CD14-positive monocyte (primary cell): ENCODE measurements at regions not wholly inside any gene's neighbourhood (a gene's known extent, or its start where the extent isn't known, plus 50 kb on each side); places are given as distances from the start of the nearest gene placed in this dataset.

Experiments
- DNase-seq, 3 donors: peaks; one replicate each; pipeline ENCODE4 v3.0.0-alpha.2; 2011 to 2022
- H2AFZ ChIP-seq: 2 replicates; pipeline ENCODE4 v1.6.0; 2012; ENCODE audit warnings: mild to moderate bottlenecking, low read depth, low read length, inconsistent platforms; ENCODE audit not compliant: insufficient read depth, poor library complexity, severe bottlenecking
- H3K27ac ChIP-seq, 2 donors: 1 replicate in 1 of 2; 2 replicates in 1 of 2; pipeline ENCODE4 v1.5.1; 2012 to 2013; ENCODE audit warnings: low read length in 2 of 2, control low read depth in 1 of 2, inconsistent platforms in 1 of 2, low read depth in 1 of 2, mild to moderate bottlenecking in 1 of 2
- H3K27me3 ChIP-seq, 2 donors: one replicate each; pipeline versions ENCODE4 v1.6.0 to v1.6.1; 2011 to 2013; ENCODE audit warnings: low read length in 2 of 2; ENCODE audit not compliant: control insufficient read depth in 2 of 2, insufficient read depth in 2 of 2
- H3K36me3 ChIP-seq, 2 donors: replicated peaks in 1 of 2; 1 replicate in 1 of 2; 2 replicates in 1 of 2; pipeline versions ENCODE4 v1.5.1 to v1.6.1; 2012 to 2013; ENCODE audit warnings: low read length in 2 of 2, control low read depth in 1 of 2, inconsistent platforms in 1 of 2, mild to moderate bottlenecking in 1 of 2; ENCODE audit not compliant: insufficient read depth in 2 of 2, control insufficient read depth in 1 of 2
- H3K4me1 ChIP-seq, 2 donors: 1 replicate in 1 of 2; 2 replicates in 1 of 2; pipeline versions ENCODE4 v1.5.1 to v1.6.1; 2012 to 2013; ENCODE audit warnings: low read length in 2 of 2, control low read depth in 1 of 2, inconsistent platforms in 1 of 2, mild to moderate bottlenecking in 1 of 2, moderate library complexity in 1 of 2; ENCODE audit not compliant: insufficient read depth in 2 of 2, control insufficient read depth in 1 of 2
- H3K4me2 ChIP-seq: replicated peaks from 2 replicates; pipeline ENCODE3; 2012; ENCODE audit warnings: low read length, moderate library complexity, mild to moderate bottlenecking; ENCODE audit not compliant: poor library complexity, severe bottlenecking; ENCODE audit errors: extremely low read depth
- H3K4me3 ChIP-seq, 3 experiments: fragments of 200-600 bp in 1 of 3; sonication (generic) in 1 of 3; replicated peaks in 1 of 3; 1 replicate in 2 of 3; 2 replicates in 1 of 3; pipeline ENCODE4 v1.5.1; 2011 to 2013; ENCODE audit warnings: low read length in 3 of 3, mild to moderate bottlenecking in 3 of 3, control low read depth in 2 of 3, low read depth in 2 of 3, inconsistent platforms in 1 of 3, moderate library complexity in 1 of 3
- H3K79me2 ChIP-seq: 2 replicates; pipeline ENCODE4 v1.6.0; 2012; ENCODE audit warnings: mild to moderate bottlenecking, control low read depth, inconsistent platforms, low read length, moderate library complexity; ENCODE audit not compliant: insufficient read depth
- H3K9ac ChIP-seq: 2 replicates; pipeline ENCODE4 v1.6.0; 2017; ENCODE audit warnings: low read length, mild to moderate bottlenecking; ENCODE audit not compliant: insufficient read depth, poor library complexity, severe bottlenecking
- H3K9me3 ChIP-seq, 2 donors: replicated peaks in 1 of 2; 1 replicate in 1 of 2; 2 replicates in 1 of 2; pipeline versions ENCODE4 v1.5.1 to v1.6.1; 2012 to 2013; ENCODE audit warnings: low read length in 2 of 2, control low read depth in 1 of 2; ENCODE audit not compliant: control insufficient read depth in 1 of 2, insufficient read depth in 1 of 2
- H4K20me1 ChIP-seq: 2 replicates; pipeline ENCODE4 v1.6.0; 2012; ENCODE audit warnings: mild to moderate bottlenecking, low read length, control low read depth, moderate library complexity; ENCODE audit not compliant: insufficient read depth
- H3K27ac Mint-ChIP-seq, 7 donors: one replicate each; pipeline ENCODE4 v1.8.0; 2020; ENCODE audit warnings: mild to moderate bottlenecking in 7 of 7, mixed read lengths in 7 of 7, moderate library complexity in 6 of 7, inconsistent platforms in 2 of 7
- H3K27me3 Mint-ChIP-seq, 3 donors: one replicate each; pipeline ENCODE4 v1.8.0; 2021 to 2022; ENCODE audit warnings: low read depth in 3 of 3, mild to moderate bottlenecking in 3 of 3, mixed read lengths in 3 of 3, moderate library complexity in 3 of 3, inconsistent platforms in 1 of 3
- H3K36me3 Mint-ChIP-seq, 2 donors: one replicate each; pipeline ENCODE4 v1.8.0; 2020; ENCODE audit warnings: mixed read lengths in 2 of 2, inconsistent platforms in 1 of 2, mild to moderate bottlenecking in 1 of 2
- H3K4me1 Mint-ChIP-seq: one replicate; pipeline ENCODE4 v1.8.0; 2020; ENCODE audit warnings: mild to moderate bottlenecking, mixed read lengths
- H3K4me3 Mint-ChIP-seq, 2 donors: one replicate each; pipeline ENCODE4 v1.8.0; 2020; ENCODE audit warnings: mild to moderate bottlenecking in 2 of 2, mixed read lengths in 2 of 2, moderate library complexity in 1 of 2
- H3K9me3 Mint-ChIP-seq, 7 donors: one replicate each; pipeline ENCODE4 v1.8.0; 2020 to 2022; ENCODE audit warnings: mixed read lengths in 7 of 7, mild to moderate bottlenecking in 6 of 7, moderate library complexity in 6 of 7, inconsistent platforms in 2 of 7
- CTCF ChIP-seq: fragments of 200-600 bp; IDR thresholded peaks from one replicate; pipeline ENCODE4 v1.8.0; 2022; ENCODE audit warnings: antibody characterized with exemption, mild to moderate bottlenecking
- WGBS: methylation state at CpG from one replicate; pipeline ENCODE4 v1.1.5; 2013; ENCODE audit warnings: missing lambda C conversion rate; ENCODE audit not compliant: insufficient coverage; 5-methylcytosine and 5-hydroxymethylcytosine counted together
- intact Hi-C, 2 donors: fragments of 100-400 bp; cut with micrococcal nuclease; formaldehyde crosslinking; loops; one replicate each; pipeline versions ENCODE4 v1.15.0 to v1.15.1; 2023

- intact Hi-C loops: no loop called here
- WGBS: 77% methylated on average over 1 of the region's 2 CpGs
- H3K27ac ChIP-seq: no peak overlapping the region
- H3K4me3 ChIP-seq: no peak overlapping the region
- no peaks in the 10 kb centered on the region for H3K27me3 ChIP-seq
- no peaks in the 10 kb centered on the region for H3K36me3 Mint-ChIP-seq
- no peak for DNase-seq
- H3K4me2 ChIP-seq: no peak overlapping the region
- H3K79me2 ChIP-seq: no peaks in the 10 kb centered on the region
- no peaks in the 10 kb centered on the region for H3K4me1 Mint-ChIP-seq
- TF ChIP-seq CTCF: no peak
- peaks cover 0 to 25% of the 10 kb centered on the region in 2 donors for H3K9me3 ChIP-seq
- no peak overlapping the region for H3K27ac Mint-ChIP-seq
- H3K27me3 Mint-ChIP-seq: peaks cover 0 to 1% (median 0%) of the 10 kb centered on the region in 3 donors
- no peak overlapping the region for H3K9ac ChIP-seq
- peaks cover 0 to 16% (median 12%) of the 10 kb centered on the region in 7 donors for H3K9me3 Mint-ChIP-seq
- no peaks in the 10 kb centered on the region for H3K4me1 ChIP-seq
- no peak overlapping the region for H3K4me3 Mint-ChIP-seq
- no peak overlapping the region for H2AFZ ChIP-seq
- no peaks in the 10 kb centered on the region for H4K20me1 ChIP-seq
- no peaks in the 10 kb centered on the region for H3K36me3 ChIP-seq
These were observed 2306.2 kb upstream of the ACO1 start for GRCh38 chr9:30078195-30078594.

- H4K20me1 ChIP-seq: no peaks in the 10 kb centered on the region
- no peak for DNase-seq
- no peak overlapping the region for H3K27ac ChIP-seq
- H3K9me3 Mint-ChIP-seq: peaks cover 0 to 6% (median 2%) of the 10 kb centered on the region in 7 donors
- no peaks in the 10 kb centered on the region for H3K9me3 ChIP-seq
- no peaks in the 10 kb centered on the region for H3K4me1 Mint-ChIP-seq
- no peak for TF ChIP-seq CTCF
- no peaks in the 10 kb centered on the region for H3K36me3 Mint-ChIP-seq
- no peak overlapping the region for H3K4me3 ChIP-seq
- no peak overlapping the region for H3K4me3 Mint-ChIP-seq
- 91% methylated on average over 1 of the region's 5 CpGs for WGBS
- no peaks in the 10 kb centered on the region for H3K4me1 ChIP-seq
- no peaks in the 10 kb centered on the region for H3K79me2 ChIP-seq
- H3K36me3 ChIP-seq: no peaks in the 10 kb centered on the region
- H3K4me2 ChIP-seq: no peak overlapping the region
- intact Hi-C loops: no loop called here
- no peaks in the 10 kb centered on the region for H3K27me3 ChIP-seq
- peaks cover 0 to under 1% (median 0%) of the 10 kb centered on the region in 3 donors for H3K27me3 Mint-ChIP-seq
- H3K27ac Mint-ChIP-seq: no peak overlapping the region
- no peak overlapping the region for H3K9ac ChIP-seq
- no peak overlapping the region for H2AFZ ChIP-seq
These were observed 2295.0 kb upstream of the ACO1 start for GRCh38 chr9:30089428-30089827.
